ENCODE measurements at regions not wholly inside any gene's neighbourhood (a gene's known extent, or its start where the extent isn't known, plus 50 kb on each side); places are given as distances from the start of the nearest gene placed in this dataset.

DNA sequence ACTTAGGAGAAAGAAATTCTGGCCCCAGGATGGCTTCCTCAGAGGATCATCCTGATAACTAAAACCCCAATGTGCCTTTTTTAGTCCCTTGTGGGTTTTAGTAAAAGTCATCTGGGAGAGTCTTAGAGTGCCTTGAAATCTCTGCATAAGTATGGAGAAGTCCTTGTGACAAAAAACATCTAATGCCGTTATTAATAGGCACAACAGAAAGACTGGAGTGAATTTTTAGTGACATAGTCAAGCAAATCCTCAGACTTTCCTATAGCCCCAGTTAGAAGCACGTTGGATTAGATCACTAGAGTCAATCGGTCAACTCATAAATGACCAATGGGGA is 108.2 kb upstream of the MPDZ start:
- 27 to 38% (median 30%) methylated on average over 3 of the region's 3 CpGs for WGBS, 3 donors
- DNase-seq (no peak), ATAC-seq (no peak)
- Histone ChIP-seq H3K4me1 (no peaks in the 10 kb centered on the region), H3K36me3 (ENCODE audit: insufficient read depth in 1 of 2, low read depth in 1 of 2) (no peaks in the 10 kb centered on the region), H3K4me3 (no peak overlapping the region), H3K9me3 (peaks cover 13% of the 10 kb centered on the region), H3K27me3 (ENCODE audit: insufficient read depth in 3 of 3, low read length in 2 of 3) (no peaks in the 10 kb centered on the region), H3K27ac (peak overlapping the region; percentile 50)
- TF ChIP-seq, protein P1, sequence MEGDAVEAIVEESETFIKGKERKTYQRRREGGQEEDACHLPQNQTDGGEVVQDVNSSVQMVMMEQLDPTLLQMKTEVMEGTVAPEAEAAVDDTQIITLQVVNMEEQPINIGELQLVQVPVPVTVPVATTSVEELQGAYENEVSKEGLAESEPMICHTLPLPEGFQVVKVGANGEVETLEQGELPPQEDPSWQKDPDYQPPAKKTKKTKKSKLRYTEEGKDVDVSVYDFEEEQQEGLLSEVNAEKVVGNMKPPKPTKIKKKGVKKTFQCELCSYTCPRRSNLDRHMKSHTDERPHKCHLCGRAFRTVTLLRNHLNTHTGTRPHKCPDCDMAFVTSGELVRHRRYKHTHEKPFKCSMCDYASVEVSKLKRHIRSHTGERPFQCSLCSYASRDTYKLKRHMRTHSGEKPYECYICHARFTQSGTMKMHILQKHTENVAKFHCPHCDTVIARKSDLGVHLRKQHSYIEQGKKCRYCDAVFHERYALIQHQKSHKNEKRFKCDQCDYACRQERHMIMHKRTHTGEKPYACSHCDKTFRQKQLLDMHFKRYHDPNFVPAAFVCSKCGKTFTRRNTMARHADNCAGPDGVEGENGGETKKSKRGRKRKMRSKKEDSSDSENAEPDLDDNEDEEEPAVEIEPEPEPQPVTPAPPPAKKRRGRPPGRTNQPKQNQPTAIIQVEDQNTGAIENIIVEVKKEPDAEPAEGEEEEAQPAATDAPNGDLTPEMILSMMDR (IDR thresholded peaks at IDR 0.05): no peak
- intact Hi-C loops (cut with DNase I): no loop called here

DNA sequence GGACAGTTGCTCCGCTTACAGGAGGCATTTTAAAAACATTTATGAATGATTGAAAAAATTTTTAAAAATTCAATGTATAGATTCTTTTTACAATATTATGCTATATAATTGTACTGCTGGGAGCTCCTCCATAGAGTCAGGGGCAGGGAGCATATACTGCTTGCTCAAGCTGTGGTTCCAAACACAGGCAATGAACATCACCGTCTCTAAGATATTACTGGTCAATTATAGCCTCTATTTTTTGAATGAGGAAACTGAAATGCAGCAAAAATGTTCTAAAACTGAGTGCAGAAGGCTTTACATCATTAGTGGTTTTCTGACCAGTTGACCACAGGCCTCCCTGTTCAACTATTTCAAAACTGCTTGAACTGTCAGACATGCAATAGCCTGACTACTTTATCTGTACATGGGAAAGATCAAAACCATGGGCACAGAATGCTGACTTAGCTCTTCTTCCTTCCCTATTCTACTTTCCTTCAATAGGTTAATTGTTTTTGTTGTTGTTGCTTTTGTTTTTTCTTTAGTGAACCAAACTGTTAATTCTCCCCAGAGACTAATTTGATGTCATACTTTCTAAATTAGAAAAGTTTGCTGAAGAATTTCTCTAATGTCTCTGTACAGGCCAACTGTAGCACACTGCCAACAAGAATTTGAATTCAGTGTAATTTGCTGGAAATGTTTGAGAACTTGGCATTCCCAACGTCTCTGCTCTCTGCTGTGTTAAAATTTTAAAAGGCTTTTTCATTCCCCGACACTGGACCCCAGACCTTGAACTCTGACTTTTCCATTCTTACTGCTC is 107.6 kb upstream of the MPDZ start:
- no peaks in the 10 kb centered on the region for H3K27me3 ChIP-seq (ENCODE audit: insufficient read depth in 3 of 3, low read length in 2 of 3)
- no peaks in the 10 kb centered on the region for H3K4me1 ChIP-seq
- WGBS, 3 donors: 50 to 70% (median 60%) methylated on average over 4 of the region's 4 CpGs
- no peaks in the 10 kb centered on the region for H3K36me3 ChIP-seq (ENCODE audit: insufficient read depth in 1 of 2, low read depth in 1 of 2)
- intact Hi-C loops (cut with DNase I): no loop called here
- peaks cover 13% of the 10 kb centered on the region for H3K9me3 ChIP-seq
- DNase-seq (no peak), ATAC-seq (peak; percentile 34 to 58 (median 53))
- TF ChIP-seq, protein P1 (IDR thresholded peaks at IDR 0.05): no peak
- no peak overlapping the region for H3K4me3 ChIP-seq
- H3K27ac ChIP-seq: peak overlapping the region; percentile 50

DNA sequence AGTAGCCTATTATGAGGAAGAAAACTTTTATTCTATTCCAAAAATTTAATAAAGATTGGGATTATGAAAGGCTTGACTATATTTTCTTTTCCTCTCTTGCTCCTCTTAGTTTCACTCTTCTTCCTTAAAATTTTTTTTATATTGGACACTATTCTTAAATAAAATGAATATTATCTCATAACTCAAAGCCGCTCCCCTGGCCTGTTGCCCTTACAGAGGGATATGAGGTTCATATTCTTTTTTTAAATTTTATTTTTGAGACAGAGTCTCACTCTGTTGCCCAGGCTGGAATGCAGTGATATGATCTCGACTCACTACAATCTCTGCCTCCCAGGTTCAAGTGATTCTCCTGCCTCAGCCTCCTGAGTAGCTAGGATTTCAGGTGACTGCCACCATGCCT is 106.8 kb upstream of the MPDZ start:
- H3K4me3 ChIP-seq: no peak overlapping the region
- 85 to 95% (median 87%) methylated on average over 2 of the region's 2 CpGs for WGBS, 3 donors
- peaks cover 7% of the 10 kb centered on the region for H3K9me3 ChIP-seq
- H3K36me3 ChIP-seq (ENCODE audit: insufficient read depth in 1 of 2, low read depth in 1 of 2): no peaks in the 10 kb centered on the region
- TF ChIP-seq, protein P1 (IDR thresholded peaks at IDR 0.05): no peak
- intact Hi-C loops (cut with DNase I): no loop called here
- no peaks in the 10 kb centered on the region for H3K4me1 ChIP-seq
- ATAC-seq (no peak), DNase-seq (no peak)
- no peaks in the 10 kb centered on the region for H3K27me3 ChIP-seq (ENCODE audit: insufficient read depth in 3 of 3, low read length in 2 of 3)
- H3K27ac ChIP-seq: peak overlapping the region; percentile 58

DNA sequence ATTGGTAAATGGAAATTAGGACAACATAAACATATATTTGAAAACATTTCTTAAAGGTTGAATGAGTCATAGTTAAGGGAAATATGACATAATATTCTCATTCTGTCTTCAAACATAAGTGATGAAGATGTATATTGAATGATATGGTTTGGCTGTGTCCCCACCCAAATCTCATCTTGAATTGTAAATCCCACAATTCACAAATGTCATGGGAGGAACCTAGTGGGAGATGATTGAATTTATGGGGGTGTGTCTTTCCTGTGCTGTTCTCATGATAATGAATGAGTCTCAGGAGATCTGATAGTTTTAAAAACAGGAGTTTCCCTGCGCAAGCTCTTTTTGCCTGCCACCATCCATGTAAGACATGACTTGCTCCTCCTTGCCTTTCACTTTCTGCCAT is 104.4 kb upstream of the MPDZ start:
- no peak for ATAC-seq

More for the DNA sequence above, 104.4 kb upstream of the MPDZ start:
- TF ChIP-seq, protein P1 (IDR thresholded peaks at IDR 0.05): no peak
- no peaks in the 10 kb centered on the region for H3K4me1 ChIP-seq
- H3K9me3 ChIP-seq: no peaks in the 10 kb centered on the region
- H3K36me3 ChIP-seq (ENCODE audit: insufficient read depth in 1 of 2, low read depth in 1 of 2): no peaks in the 10 kb centered on the region
- H3K27ac ChIP-seq: no peak overlapping the region
- DNase-seq: no peak
- intact Hi-C loops (cut with DNase I): no loop called here
- 95 to 100% (median 100%) methylated on average over 1 of the region's 1 CpG for WGBS, 3 donors
- no peaks in the 10 kb centered on the region for H3K27me3 ChIP-seq (ENCODE audit: insufficient read depth in 3 of 3, low read length in 2 of 3)
- no peak overlapping the region for H3K4me3 ChIP-seq
